ENCODE measurements at regions not wholly inside any gene's neighbourhood (a gene's known extent, or its start where the extent isn't known, plus 50 kb on each side); places are given as distances from the start of the nearest gene placed in this dataset.

DNA sequence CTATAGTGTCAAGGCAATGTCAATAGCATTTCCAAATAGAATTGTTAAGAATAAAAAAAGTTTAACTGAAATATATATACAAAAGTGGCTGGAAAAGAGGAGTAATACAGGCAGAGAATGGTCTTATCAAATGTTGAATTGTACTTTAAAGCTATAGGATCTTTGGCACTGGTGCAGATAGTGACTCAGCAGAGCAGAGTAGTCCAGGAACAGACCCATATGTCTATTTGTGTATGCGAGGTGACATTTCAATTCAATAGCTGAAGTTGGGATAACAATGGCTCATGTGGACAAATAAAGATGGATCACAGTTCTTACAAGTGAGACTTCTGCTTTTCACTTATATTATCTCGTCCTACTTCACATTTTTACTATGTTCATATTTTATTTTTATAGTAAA is 543.0 kb upstream of the B3GALT2 start:
- TF ChIP-seq, protein P1, sequence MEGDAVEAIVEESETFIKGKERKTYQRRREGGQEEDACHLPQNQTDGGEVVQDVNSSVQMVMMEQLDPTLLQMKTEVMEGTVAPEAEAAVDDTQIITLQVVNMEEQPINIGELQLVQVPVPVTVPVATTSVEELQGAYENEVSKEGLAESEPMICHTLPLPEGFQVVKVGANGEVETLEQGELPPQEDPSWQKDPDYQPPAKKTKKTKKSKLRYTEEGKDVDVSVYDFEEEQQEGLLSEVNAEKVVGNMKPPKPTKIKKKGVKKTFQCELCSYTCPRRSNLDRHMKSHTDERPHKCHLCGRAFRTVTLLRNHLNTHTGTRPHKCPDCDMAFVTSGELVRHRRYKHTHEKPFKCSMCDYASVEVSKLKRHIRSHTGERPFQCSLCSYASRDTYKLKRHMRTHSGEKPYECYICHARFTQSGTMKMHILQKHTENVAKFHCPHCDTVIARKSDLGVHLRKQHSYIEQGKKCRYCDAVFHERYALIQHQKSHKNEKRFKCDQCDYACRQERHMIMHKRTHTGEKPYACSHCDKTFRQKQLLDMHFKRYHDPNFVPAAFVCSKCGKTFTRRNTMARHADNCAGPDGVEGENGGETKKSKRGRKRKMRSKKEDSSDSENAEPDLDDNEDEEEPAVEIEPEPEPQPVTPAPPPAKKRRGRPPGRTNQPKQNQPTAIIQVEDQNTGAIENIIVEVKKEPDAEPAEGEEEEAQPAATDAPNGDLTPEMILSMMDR (conservative IDR thresholded peaks at IDR 0.05; ENCODE audit: low read depth, low read length), result no peak
- H3K4me3 ChIP-seq (ENCODE audit: low read depth, low read length), result no peak overlapping the region
- no peak for DNase-seq (ENCODE audit: low read depth)

DNA sequence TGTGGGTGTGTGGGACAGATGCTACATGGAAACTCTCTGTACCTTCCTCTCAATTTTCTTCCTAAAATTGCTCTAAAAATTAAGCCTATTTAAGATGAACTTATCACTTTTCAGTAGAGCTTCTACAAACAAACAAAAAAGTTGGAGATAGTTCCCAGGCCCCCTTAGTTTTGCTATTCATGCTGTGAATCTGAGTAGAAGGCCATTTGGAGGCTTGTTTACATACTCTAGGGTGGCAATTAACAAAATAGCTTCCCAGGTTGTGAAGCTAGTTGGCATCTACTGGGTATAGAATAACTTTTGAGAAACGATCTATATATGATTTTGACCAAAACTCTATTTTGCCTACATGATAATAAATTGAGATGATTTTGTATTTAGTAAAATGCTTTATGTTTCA is 541.4 kb upstream of the B3GALT2 start:
- TF ChIP-seq, protein P1 (conservative IDR thresholded peaks at IDR 0.05; ENCODE audit: low read depth, low read length), result no peak
- H3K4me3 ChIP-seq (ENCODE audit: low read depth, low read length), result no peak overlapping the region
- DNase-seq (ENCODE audit: low read depth), result no peak

DNA sequence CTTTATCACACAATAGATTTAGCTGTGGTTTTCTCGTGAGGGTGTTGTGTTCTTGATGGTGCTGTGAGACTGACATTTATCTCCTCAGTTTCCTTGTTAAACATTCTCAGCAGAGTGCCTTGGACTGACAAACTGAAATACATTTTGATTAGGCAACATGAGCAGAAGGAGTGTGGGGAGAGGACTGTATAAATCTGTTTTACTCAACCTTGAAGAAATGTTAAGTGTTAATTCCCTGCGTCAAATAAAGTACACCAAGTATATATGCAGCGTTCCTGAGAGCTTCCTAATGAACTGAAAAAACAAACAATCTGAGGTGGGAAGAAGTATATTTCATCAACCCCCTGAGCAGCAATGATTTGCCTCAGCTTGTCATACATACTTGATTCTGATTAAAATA is 540.3 kb upstream of the B3GALT2 start:
- DNase-seq (ENCODE audit: low read depth), result no peak
- no peak overlapping the region for H3K4me3 ChIP-seq (ENCODE audit: low read depth, low read length)
- TF ChIP-seq, protein P1 (conservative IDR thresholded peaks at IDR 0.05; ENCODE audit: low read depth, low read length), result no peak

DNA sequence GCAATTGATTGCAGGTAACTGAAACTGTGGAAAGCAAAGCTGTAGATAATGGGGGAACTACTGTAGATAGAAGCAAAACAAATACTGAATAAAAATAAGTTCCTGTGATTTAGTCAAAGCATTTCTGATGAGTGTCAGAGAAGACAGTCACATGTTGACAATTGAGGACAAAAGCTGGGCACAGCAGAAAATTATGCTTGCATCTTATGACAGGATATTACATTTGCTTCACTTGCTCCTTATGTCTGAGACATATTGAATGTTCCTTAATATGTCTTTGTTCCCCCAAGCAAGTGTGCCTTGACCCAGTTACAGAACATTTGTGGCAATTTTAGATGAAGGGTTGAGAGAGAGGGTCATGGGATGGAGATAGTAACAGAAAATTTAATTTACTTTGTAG is 526.0 kb upstream of the B3GALT2 start:
- TF ChIP-seq, protein P1 (conservative IDR thresholded peaks at IDR 0.05; ENCODE audit: low read depth, low read length), result no peak
- DNase-seq (ENCODE audit: low read depth), result no peak
- H3K4me3 ChIP-seq (ENCODE audit: low read depth, low read length), result no peak overlapping the region

DNA sequence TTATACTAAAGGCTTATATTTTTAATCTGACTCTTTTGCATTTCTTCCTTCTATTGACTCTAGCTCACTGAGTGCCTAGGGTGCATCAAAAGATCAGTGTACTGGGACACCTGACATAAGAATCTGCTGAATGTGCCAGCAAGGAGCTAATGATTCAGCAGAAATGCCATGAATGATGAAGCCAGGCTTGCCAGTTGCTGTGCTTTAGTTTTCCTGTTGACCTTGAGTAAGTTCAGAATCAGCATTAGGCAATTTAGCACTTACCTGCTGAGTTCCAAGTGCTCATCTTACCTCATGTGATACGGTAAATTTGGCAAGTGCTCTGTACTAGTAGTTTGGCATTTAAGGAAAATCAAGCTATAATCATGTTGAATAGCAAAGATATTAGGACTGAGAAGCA is 523.2 kb upstream of the B3GALT2 start:
- DNase-seq (ENCODE audit: low read depth), result peak; percentile 70
- TF ChIP-seq, protein P1 (conservative IDR thresholded peaks at IDR 0.05; ENCODE audit: low read depth, low read length), result no peak
- no peak overlapping the region for H3K4me3 ChIP-seq (ENCODE audit: low read depth, low read length)

DNA sequence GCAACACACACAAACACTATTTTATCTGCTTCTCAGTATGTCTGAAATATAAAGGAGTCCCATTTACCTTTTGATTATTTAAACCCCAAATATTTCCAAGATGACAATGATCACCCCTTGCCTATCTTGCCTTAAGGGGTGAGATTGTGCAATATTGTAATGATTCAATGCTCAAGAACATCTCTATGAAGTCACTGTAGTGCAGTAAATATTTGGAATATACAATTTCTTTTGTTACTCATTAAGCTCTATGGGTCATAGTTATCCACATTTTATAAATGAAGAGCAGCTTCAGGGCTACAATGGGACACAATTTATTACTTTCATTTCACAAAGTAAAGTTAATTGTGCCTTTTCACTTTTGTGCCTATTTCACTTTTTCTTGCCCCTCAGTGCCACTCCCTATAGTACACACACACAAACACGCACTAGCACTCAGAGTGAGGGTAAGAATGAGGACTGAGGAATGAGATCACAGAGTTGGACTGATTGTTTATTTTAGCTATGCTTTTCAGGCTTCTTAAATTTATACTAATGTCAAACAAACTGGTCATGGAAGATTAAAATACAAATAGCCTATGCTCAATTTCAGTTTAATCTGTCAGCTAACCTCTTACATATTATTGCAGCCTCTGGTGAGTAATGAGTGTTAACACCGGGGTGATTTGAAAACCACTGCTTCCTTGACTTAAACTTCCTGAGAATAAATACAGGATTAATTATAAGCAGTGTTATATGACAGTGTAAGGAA is 521.0 kb upstream of the B3GALT2 start:
- H3K4me3 ChIP-seq (ENCODE audit: low read depth, low read length), result no peak overlapping the region

More for the DNA sequence above, 521.0 kb upstream of the B3GALT2 start:
- TF ChIP-seq, protein P1 (conservative IDR thresholded peaks at IDR 0.05; ENCODE audit: low read depth, low read length), result no peak
- no peak for DNase-seq (ENCODE audit: low read depth)

Data from epithelial cell of proximal tubule (primary cell).